ENCODE measurements at regions not wholly inside any gene's neighbourhood (a gene's known extent, or its start where the extent isn't known, plus 50 kb on each side); places are given as distances from the start of the nearest gene placed in this dataset.

- no peak for DNase-seq
These were observed 1347.4 kb upstream of the PIK3C3 start for GRCh38 chr18:40607542-40608148.

GRCh38 chr18:40606996-40607395, 1348.0 kb upstream of the PIK3C3 start:
- DNase-seq, result no peak

- DNase-seq, result no peak
These were observed 1371.4 kb upstream of the PIK3C3 start for GRCh38 chr18:40583671-40584070.

- no peak for DNase-seq
These were observed 1372.9 kb upstream of the PIK3C3 start for GRCh38 chr18:40582105-40582504.

- no peak for DNase-seq
These were observed 1377.1 kb upstream of the PIK3C3 start for GRCh38 chr18:40577981-40578365.

GRCh38 chr18:40577239-40577980, 1377.6 kb upstream of the PIK3C3 start:
- DNase-seq, result no peak

- DNase-seq, result no peak
These were observed 1378.4 kb upstream of the PIK3C3 start for GRCh38 chr18:40576507-40577115.

- DNase-seq, result no peak
These were observed 1384.4 kb upstream of the PIK3C3 start for GRCh38 chr18:40570615-40571014.

- no peak for DNase-seq
These were observed 1385.4 kb upstream of the PIK3C3 start for GRCh38 chr18:40569605-40570004.

- no peak for DNase-seq
These were observed 1388.6 kb upstream of the PIK3C3 start for GRCh38 chr18:40566510-40566844.

- DNase-seq, result no peak
These were observed 1389.1 kb upstream of the PIK3C3 start for GRCh38 chr18:40565805-40566509.

GRCh38 chr18:40559556-40559955, 1395.5 kb upstream of the PIK3C3 start:
- no peak for DNase-seq

- no peak for DNase-seq
These were observed 1396.2 kb upstream of the PIK3C3 start for GRCh38 chr18:40558706-40559392.

GRCh38 chr18:40555914-40556313, 1399.1 kb upstream of the PIK3C3 start:
- no peak for DNase-seq

- DNase-seq, result no peak
These were observed 1402.0 kb upstream of the PIK3C3 start for GRCh38 chr18:40553029-40553428.

GRCh38 chr18:40546875-40547274, 1408.2 kb upstream of the PIK3C3 start:
- no peak for DNase-seq

- no peak for DNase-seq
These were observed 1420.3 kb upstream of the PIK3C3 start for GRCh38 chr18:40534723-40535122.

- DNase-seq, result no peak
These were observed 1423.0 kb upstream of the PIK3C3 start for GRCh38 chr18:40532046-40532445.

- DNase-seq, result no peak
These were observed 1424.0 kb upstream of the PIK3C3 start for GRCh38 chr18:40531051-40531450.

GRCh38 chr18:40529478-40529877, 1425.6 kb upstream of the PIK3C3 start:
- DNase-seq, result no peak

GRCh38 chr18:40524881-40525280, 1430.2 kb upstream of the PIK3C3 start:
- no peak for DNase-seq

GRCh38 chr18:40523287-40523686, 1431.7 kb upstream of the PIK3C3 start:
- no peak for DNase-seq

- no peak for DNase-seq
These were observed 1454.0 kb upstream of the PIK3C3 start for GRCh38 chr18:40501026-40501425.
